Neutrophil (primary cell): ENCODE measurements at regions not wholly inside any gene's neighbourhood (a gene's known extent, or its start where the extent isn't known, plus 50 kb on each side); places are given as distances from the start of the nearest gene placed in this dataset.

Source experiments
- H3K27ac ChIP-seq: fragments of 200-600 bp; sonication (generic); 2 replicates; pipeline ENCODE4 v1.5.1; 2016; ENCODE audit warnings: mild to moderate bottlenecking, moderate library complexity
- H3K27me3 ChIP-seq: fragments of 200-600 bp; sonication (generic); 2 replicates; pipeline ENCODE4 v1.6.0; 2016; ENCODE audit warnings: mild to moderate bottlenecking
- H3K36me3 ChIP-seq: fragments of 200-600 bp; sonication (generic); 2 replicates; pipeline ENCODE4 v1.5.1; 2017
- H3K4me1 ChIP-seq, 2 experiments: fragments of 200-600 bp in 1 of 2; sonication (generic) in 1 of 2; 1 replicate in 1 of 2; 2 replicates in 1 of 2; pipeline versions ENCODE4 v1.5.1 to v1.6.1; 2013 to 2016; ENCODE audit warnings: low read depth in 1 of 2, low read length in 1 of 2, mild to moderate bottlenecking in 1 of 2, moderate library complexity in 1 of 2; ENCODE audit not compliant: control insufficient read depth in 1 of 2, insufficient read depth in 1 of 2
- H3K4me3 ChIP-seq, 2 experiments: fragments of 200-600 bp in 1 of 2; sonication (generic) in 1 of 2; 1 replicate in 1 of 2; 2 replicates in 1 of 2; pipeline ENCODE4 v1.5.1; 2013 to 2016; ENCODE audit warnings: low read depth in 1 of 2, low read length in 1 of 2, mild to moderate bottlenecking in 1 of 2, moderate library complexity in 1 of 2
- H3K9me3 ChIP-seq: fragments of 200-600 bp; sonication (generic); 2 replicates; pipeline ENCODE4 v1.5.1; 2016
- TF ChIP-seq, protein P1 (sequence below): fragments of 200-600 bp; sonication (generic); IDR thresholded peaks from 2 replicates; pipeline ENCODE4 v1.5.1; 2016; ENCODE audit warnings: antibody characterized with exemption

GRCh38 chr11:115920841-115921480 lies 416.7 kb upstream of the CADM1 start:
- Histone ChIP-seq H3K4me3 (no peak overlapping the region), H3K4me1 (no peaks in the 10 kb centered on the region), H3K27me3 (peaks cover 9% of the 10 kb centered on the region), H3K36me3 (no peaks in the 10 kb centered on the region), H3K27ac (no peak overlapping the region), H3K9me3 (no peaks in the 10 kb centered on the region)
- TF ChIP-seq, protein P1, sequence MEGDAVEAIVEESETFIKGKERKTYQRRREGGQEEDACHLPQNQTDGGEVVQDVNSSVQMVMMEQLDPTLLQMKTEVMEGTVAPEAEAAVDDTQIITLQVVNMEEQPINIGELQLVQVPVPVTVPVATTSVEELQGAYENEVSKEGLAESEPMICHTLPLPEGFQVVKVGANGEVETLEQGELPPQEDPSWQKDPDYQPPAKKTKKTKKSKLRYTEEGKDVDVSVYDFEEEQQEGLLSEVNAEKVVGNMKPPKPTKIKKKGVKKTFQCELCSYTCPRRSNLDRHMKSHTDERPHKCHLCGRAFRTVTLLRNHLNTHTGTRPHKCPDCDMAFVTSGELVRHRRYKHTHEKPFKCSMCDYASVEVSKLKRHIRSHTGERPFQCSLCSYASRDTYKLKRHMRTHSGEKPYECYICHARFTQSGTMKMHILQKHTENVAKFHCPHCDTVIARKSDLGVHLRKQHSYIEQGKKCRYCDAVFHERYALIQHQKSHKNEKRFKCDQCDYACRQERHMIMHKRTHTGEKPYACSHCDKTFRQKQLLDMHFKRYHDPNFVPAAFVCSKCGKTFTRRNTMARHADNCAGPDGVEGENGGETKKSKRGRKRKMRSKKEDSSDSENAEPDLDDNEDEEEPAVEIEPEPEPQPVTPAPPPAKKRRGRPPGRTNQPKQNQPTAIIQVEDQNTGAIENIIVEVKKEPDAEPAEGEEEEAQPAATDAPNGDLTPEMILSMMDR: no peak

DNA sequence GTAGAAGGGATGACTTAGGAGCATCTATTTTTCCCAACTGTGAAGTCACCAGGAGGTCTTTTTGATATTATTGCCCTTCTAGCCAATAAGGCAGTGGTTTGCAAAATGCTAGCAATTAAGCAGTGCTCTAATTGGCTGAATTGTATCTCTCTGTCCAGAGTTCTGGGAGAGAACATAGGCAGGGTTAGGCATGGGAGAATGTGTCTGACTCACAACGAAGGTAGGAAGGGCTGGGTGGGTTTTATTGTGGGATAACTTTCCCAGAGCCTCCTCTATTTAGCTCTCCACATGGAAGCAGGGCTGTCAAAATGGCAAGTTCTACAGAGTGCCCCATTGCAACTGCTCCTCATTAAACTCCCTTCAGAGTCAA lies 415.9 kb upstream of the CADM1 start:
- no peaks in the 10 kb centered on the region for H3K36me3 ChIP-seq
- peaks cover 9% of the 10 kb centered on the region for H3K27me3 ChIP-seq
- H3K4me3 ChIP-seq: no peak overlapping the region
- no peaks in the 10 kb centered on the region for H3K4me1 ChIP-seq
- H3K9me3 ChIP-seq: no peaks in the 10 kb centered on the region
- H3K27ac ChIP-seq: no peak overlapping the region
- TF ChIP-seq, protein P1: no peak

DNA sequence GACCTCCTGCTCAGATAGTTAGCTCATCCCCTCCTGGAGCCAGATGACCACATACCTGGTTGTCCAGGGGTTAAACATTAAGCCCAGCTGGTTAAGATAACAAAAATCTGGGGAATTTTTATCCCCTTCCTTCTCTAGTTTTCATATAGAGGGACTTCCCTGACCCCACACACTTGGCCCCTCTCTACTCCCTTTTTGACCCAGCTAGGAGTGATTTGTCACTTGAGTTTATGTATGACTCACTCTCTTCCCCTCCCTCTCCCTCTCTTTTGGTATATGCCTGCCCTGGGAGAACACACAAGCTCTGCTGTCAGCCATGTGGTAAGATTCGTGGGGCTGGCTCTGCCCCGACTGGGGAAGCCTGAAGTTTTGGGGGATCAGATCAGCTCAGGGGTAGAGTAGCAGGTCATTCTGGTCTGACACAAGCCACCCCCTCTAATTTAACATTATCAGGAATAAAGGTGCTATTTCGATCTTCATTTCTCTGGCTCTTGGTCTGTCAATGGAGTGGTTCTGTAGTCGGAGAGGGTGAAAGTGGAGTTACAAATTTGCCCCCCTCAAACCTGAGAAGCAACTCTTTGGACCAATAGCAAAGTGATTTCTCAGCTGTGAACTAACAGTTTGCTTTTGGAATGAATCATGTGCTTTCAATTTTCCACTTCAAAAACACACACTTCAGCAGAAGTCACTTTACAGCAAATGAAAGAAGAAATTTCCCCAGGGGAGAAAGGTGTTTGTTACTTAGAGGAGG lies 415.3 kb upstream of the CADM1 start:
- Histone ChIP-seq H3K36me3 (no peaks in the 10 kb centered on the region), H3K4me1 (no peaks in the 10 kb centered on the region), H3K27ac (no peak overlapping the region), H3K27me3 (peaks cover 9% of the 10 kb centered on the region), H3K4me3 (no peak overlapping the region), H3K9me3 (no peaks in the 10 kb centered on the region)
- TF ChIP-seq, protein P1: no peak

DNA sequence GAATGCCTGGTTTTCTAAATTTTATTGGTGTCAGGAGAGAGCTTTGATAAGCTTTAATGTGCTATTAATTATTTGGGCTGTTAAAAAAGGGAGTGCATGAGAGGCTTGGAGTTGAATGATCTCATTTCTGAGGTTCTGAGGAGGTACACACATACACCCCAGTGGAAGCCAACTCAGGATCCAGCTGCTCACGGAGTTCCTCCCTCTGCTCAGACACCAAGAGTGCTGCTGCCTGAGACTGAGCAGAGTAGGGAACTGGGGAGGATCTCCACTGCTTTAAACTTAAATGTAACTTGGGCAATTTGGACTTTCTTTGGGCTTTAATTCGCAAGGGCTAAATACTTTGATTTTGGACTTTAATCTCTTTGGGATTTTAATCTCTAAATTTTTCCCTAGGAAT lies 414.4 kb upstream of the CADM1 start:
- Histone ChIP-seq H3K27ac (no peak overlapping the region), H3K4me1 (no peaks in the 10 kb centered on the region), H3K36me3 (no peaks in the 10 kb centered on the region), H3K4me3 (no peak overlapping the region), H3K27me3 (peaks cover 9% of the 10 kb centered on the region), H3K9me3 (no peaks in the 10 kb centered on the region)
- TF ChIP-seq, protein P1: no peak

DNA sequence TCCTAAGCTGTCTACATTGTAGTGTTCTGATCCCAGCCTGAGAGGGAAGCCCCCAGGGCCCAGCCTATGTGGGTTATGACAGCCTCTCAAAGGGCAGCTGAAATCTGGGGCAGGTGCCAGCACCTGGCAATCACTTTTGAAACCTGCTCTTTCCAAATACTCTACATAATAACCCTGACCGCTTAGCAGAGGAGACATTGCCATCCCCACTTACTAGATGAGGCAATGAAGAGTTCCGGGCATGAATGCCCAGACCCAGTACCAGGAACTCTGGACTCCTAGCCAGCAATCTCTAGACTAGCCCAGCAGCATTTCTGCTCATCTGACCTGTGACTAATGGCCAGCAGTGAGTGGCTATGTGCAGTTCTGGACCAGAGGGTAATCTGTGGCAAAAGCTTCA lies 412.4 kb upstream of the CADM1 start:
- no peaks in the 10 kb centered on the region for H3K9me3 ChIP-seq
- TF ChIP-seq, protein P1: no peak
- H3K27ac ChIP-seq: no peak overlapping the region
- H3K36me3 ChIP-seq: no peaks in the 10 kb centered on the region
- no peaks in the 10 kb centered on the region for H3K4me1 ChIP-seq
- no peak overlapping the region for H3K4me3 ChIP-seq
- peaks cover 9% of the 10 kb centered on the region for H3K27me3 ChIP-seq
